HUES6 (cell line): ENCODE measurements at regions not wholly inside any gene's neighbourhood (a gene's known extent, or its start where the extent isn't known, plus 50 kb on each side); places are given as distances from the start of the nearest gene placed in this dataset.

Experiments used
- H3K27ac ChIP-seq: 2 replicates; pipeline ENCODE4 v1.7.0; 2013; ENCODE audit warnings: low read depth, mild to moderate bottlenecking, low read length, inconsistent platforms
- H3K27me3 ChIP-seq: 2 replicates; pipeline ENCODE4 v1.6.1; 2013; ENCODE audit warnings: low read length; ENCODE audit not compliant: control insufficient read depth, insufficient read depth
- H3K36me3 ChIP-seq: 2 replicates; pipeline ENCODE4 v1.6.1; 2013; ENCODE audit warnings: low read length; ENCODE audit not compliant: control insufficient read depth, insufficient read depth
- H3K4me1 ChIP-seq: 2 replicates; pipeline ENCODE4 v1.6.1; 2013; ENCODE audit warnings: low read length; ENCODE audit not compliant: control insufficient read depth, insufficient read depth
- H3K4me3 ChIP-seq: 2 replicates; pipeline ENCODE4 v1.5.1; 2013; ENCODE audit warnings: low read depth, low read length
- H3K9ac ChIP-seq: one replicate; pipeline ENCODE4 v1.6.1; 2013; ENCODE audit warnings: mild to moderate bottlenecking, low read length
- H3K9me3 ChIP-seq: 2 replicates; pipeline ENCODE4 v1.6.1; 2013; ENCODE audit warnings: low read depth, low read length; ENCODE audit not compliant: control insufficient read depth, insufficient read depth

DNA sequence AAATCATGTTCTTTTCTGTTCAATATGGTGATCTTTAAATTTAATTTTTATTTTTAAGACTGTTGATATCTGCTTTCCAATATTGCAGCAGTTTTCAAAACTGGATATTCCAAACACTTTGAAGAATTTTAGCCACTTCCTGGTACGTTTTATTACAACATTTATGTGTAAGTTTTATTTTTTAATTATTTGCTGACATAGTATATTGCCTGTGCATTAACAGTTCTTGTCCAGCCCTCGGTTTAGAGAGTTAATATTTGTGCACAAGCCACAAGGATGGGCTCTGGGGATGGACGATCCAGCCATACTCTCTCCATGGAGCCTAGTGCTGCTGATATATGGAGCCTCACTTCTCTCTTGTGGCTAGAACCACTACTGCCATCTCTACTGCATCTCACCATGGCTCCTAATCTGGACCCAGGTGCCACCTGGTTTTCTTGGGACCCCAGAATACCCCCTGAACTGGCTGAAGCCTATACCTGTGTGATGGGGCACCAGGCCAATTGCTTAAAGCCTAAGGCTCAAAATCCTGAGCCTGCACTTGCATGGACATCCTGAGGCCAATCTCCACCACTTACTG, 262.5 kb downstream of the RASSF9 start:
- Histone ChIP-seq H3K9me3 (no peaks in the 10 kb centered on the region), H3K27me3 (no peaks in the 10 kb centered on the region), H3K9ac (no peak overlapping the region), H3K27ac (no peak overlapping the region), H3K36me3 (no peaks in the 10 kb centered on the region), H3K4me1 (peaks cover 7% of the 10 kb centered on the region; the same call in 1 of the 2 replicates), H3K4me3 (no peak overlapping the region)

DNA sequence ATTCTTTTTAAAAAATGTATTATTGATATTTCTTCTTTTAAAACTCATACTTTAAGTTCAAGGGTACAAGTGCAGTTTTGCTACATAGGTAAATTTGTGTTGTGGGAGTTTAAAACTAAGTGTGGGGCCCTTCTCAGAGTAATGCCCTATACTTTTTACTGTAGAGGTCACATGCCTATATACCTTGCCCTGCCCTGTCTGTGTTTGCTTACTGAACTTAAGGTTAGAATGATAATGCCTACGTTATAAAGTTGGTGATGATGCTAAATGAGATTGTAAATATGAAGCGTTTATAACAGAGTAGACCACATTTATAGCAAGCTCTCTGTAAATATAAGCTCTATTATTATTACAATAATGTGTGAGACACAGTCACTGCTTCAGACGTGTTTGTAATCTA, 261.9 kb downstream of the RASSF9 start:
- no peak overlapping the region for H3K4me3 ChIP-seq
- H3K36me3 ChIP-seq: no peaks in the 10 kb centered on the region
- H3K27me3 ChIP-seq: no peaks in the 10 kb centered on the region
- peaks cover 7% of the 10 kb centered on the region; the same call in 1 of the 2 replicates for H3K4me1 ChIP-seq
- no peak overlapping the region for H3K9ac ChIP-seq
- H3K27ac ChIP-seq: no peak overlapping the region
- H3K9me3 ChIP-seq: no peaks in the 10 kb centered on the region

DNA sequence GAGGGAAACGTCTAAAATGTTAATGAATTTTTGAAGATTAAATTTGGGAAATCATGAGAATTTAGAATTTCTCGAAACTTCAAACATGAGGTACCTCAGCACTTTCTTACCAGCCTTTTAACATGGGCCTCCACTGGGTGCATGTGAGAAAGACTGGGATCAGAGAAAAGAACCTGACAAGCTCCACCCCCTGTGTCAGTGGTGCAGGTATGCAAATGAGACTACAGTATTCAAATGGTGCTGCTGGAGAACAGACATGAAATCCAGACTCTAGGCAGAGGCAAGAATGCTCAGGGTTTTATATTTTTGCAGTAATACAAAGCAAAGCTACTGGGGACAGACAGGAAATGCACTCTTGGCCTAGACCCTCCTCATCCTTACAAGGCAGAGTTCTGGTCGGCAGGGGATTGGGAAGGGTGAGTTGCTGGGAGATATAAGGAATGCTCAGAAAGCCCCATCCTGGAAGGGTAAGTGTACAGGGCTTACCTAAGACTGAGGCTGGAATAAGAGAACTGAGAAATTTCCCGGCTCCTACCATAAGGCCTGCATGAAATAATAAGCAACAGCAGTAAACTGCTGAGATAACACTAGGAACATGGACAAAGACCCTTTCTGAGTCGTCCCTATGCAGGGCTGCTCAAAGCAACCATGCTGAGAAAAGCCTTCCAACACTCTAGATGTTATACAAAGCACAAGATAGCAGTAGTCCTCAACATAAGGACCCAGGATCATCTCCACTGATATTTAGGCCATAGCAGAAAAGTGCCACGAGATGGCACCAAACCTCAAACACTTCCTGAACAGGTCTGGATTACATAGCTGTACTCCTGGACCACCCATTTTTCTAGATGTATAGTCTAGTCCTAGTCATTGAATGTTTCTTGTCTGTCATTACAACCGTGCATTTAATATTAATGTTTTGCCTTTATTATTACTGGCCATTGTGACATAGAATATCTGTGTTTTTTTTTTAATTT, 260.8 kb downstream of the RASSF9 start:
- no peaks in the 10 kb centered on the region for H3K27me3 ChIP-seq
- H3K9ac ChIP-seq: no peak overlapping the region
- H3K27ac ChIP-seq: no peak overlapping the region
- no peak overlapping the region for H3K4me3 ChIP-seq
- H3K9me3 ChIP-seq: no peaks in the 10 kb centered on the region
- H3K4me1 ChIP-seq: peaks cover 7% of the 10 kb centered on the region; the same call in 1 of the 2 replicates
- H3K36me3 ChIP-seq: no peaks in the 10 kb centered on the region

DNA sequence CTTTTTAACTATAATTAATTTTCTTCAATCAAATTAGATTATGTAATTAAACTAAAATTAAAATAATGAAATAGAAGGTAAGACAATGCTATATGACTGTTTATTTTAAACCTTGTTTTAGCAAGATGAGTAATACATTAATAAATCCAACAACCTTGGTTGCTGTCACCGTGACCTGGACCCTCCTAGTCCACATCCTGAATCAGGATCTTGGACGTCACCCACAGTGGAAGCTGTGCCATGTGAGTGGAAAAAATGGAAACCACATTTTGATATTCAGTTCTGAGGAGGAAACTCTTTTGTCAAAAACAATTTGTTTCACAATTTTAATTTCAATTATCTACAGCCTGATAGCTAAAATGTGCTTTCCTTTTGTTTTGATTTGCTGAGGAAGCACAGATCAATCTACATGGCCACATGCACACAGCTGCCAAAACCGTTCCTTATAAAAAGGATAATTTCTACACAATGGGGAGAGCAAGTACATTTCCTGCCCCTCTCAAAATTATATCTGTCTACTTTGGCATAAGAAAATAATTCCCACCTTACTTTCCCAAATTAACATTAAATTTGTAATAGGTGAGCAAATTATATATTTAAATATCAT, 255.5 kb downstream of the RASSF9 start:
- Histone ChIP-seq H3K9me3 (no peaks in the 10 kb centered on the region), H3K36me3 (no peaks in the 10 kb centered on the region), H3K27me3 (no peaks in the 10 kb centered on the region), H3K27ac (no peak overlapping the region), H3K4me1 (no peaks in the 10 kb centered on the region), H3K9ac (no peak overlapping the region), H3K4me3 (no peak overlapping the region)

DNA sequence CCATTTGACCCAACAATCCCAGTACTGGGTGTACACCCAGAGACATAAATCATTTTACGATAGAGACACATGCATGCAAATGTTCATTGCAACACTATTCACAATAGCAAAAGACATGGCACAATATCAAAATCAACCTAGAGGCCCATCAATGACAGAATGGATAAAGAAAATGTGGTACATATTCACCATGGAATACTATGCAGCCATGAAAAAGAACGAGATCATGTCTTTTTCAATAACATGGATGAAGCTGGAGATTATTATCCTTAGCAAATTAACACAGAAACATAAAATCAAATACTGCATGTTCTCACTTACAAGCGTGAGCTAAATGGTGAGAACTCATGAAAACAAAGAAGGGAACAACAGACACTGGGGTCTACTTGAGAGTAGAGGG, 249.1 kb downstream of the RASSF9 start:
- no peak overlapping the region for H3K27ac ChIP-seq
- no peaks in the 10 kb centered on the region for H3K27me3 ChIP-seq
- no peak overlapping the region for H3K4me3 ChIP-seq
- no peaks in the 10 kb centered on the region for H3K36me3 ChIP-seq
- peaks cover 5% of the 10 kb centered on the region; the same call in 1 of the 2 replicates for H3K4me1 ChIP-seq
- H3K9ac ChIP-seq: no peak overlapping the region
- peaks cover 6% of the 10 kb centered on the region; the same call in 1 of the 2 replicates for H3K9me3 ChIP-seq

DNA sequence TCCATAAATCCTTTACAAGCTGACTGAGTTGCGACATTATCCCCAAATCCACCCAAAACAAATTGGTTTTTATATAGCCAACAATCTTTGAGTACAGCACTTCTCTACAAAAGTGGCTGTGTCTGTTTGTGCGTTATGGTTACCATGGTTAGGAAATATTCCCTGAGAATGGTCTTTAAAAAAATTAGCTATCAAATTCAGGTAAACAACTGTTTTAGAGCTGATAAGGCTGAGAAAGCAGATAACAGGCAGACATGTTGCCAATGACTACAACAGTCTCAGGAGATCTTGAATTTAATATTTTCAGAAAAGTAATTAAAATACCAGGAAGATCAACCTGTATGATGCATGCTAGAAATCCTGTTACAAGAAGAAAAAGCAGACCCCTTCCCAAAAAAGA, 248.0 kb downstream of the RASSF9 start:
- H3K36me3 ChIP-seq: no peaks in the 10 kb centered on the region
- H3K9me3 ChIP-seq: peaks cover 9% of the 10 kb centered on the region; the same call in 1 of the 2 replicates
- H3K27me3 ChIP-seq: no peaks in the 10 kb centered on the region
- H3K27ac ChIP-seq: no peak overlapping the region
- peaks cover 5% of the 10 kb centered on the region; the same call in 1 of the 2 replicates for H3K4me1 ChIP-seq
- no peak overlapping the region for H3K9ac ChIP-seq
- no peak overlapping the region for H3K4me3 ChIP-seq

DNA sequence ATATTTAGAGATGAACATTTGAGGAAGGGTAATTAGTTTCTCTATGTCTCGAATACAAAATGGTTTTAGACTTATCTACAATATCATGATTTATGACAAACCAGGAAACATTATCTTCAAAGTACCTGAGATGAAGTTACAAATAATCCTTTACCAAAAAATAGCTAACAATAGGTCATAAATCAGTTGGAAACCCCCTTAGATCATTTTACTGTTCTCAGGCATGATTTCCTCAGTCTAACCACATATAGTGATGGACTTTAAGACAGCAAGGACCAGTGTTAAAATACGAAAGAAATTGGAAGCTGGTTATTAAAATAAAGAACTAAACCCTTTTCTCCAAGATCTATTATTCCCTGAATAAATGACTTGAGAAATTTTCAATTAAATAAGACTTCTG, 235.4 kb downstream of the RASSF9 start:
- H3K36me3 ChIP-seq: no peaks in the 10 kb centered on the region
- H3K27me3 ChIP-seq: no peaks in the 10 kb centered on the region
- no peaks in the 10 kb centered on the region for H3K4me1 ChIP-seq
- no peak overlapping the region for H3K27ac ChIP-seq
- no peak overlapping the region for H3K4me3 ChIP-seq
- peaks cover 18% of the 10 kb centered on the region for H3K9me3 ChIP-seq
- no peak overlapping the region for H3K9ac ChIP-seq

DNA sequence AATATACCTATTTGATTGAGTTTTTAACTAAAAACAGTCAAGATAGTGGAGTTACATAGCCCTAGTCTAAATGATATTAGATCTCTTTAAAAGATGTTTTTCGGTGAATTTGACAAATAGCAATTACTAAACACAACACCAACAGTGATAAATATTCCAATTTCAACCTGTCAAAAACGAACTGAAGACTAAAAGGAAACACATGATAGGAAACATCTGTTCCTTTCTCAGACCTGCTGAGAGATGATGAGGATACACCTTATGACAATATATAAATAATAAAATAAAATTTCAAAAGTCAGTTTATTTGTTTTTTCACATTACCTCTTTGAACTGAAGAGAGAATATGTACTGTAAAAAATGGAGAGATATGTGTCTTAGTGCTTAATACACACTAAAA, 232.7 kb downstream of the RASSF9 start:
- Histone ChIP-seq H3K4me3 (no peak overlapping the region), H3K36me3 (no peaks in the 10 kb centered on the region), H3K27me3 (no peaks in the 10 kb centered on the region), H3K9ac (no peak overlapping the region), H3K9me3 (no peaks in the 10 kb centered on the region), H3K27ac (no peak overlapping the region), H3K4me1 (no peaks in the 10 kb centered on the region)

DNA sequence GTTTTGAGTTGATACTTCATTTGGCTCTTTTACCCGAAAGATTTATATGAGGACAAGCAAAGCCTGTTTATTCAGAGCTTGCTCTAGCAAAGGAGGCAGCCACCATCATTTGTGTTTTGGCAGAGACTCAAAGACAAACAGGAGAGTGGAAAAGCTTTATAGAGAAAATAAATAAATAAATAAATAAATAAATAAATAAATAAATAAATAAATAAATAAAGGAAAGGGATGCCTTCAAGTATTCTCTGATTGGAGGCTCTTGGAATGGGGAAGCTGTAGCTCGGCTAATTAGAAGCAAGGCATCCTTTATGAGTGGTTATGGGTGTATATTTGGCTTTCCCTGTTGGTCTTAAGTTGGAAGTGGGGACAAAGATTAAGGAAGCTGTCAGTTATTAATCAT, 229.8 kb downstream of the RASSF9 start:
- H3K4me1 ChIP-seq: no peaks in the 10 kb centered on the region
- H3K9ac ChIP-seq: no peak overlapping the region
- no peaks in the 10 kb centered on the region for H3K27me3 ChIP-seq
- H3K9me3 ChIP-seq: no peaks in the 10 kb centered on the region
- no peaks in the 10 kb centered on the region for H3K36me3 ChIP-seq
- H3K4me3 ChIP-seq: no peak overlapping the region
- H3K27ac ChIP-seq: no peak overlapping the region

DNA sequence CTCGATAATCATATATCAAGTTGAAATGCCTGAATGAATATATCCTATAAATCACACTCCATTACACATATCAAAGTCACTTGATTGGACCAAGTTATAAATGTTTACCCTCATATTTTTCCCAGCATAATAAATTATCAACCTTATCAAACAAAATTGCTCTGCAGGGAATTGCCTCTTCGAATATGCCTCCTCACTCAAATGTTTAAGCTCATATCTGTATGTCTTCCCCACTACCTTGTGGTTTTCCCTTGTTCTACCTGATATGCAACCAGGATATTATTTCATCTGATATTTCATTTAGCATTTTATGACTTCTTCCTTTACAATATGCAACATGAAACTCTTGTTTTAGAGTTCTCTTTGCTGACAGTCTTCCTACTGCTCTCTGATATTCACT, 226.4 kb downstream of the RASSF9 start:
- Histone ChIP-seq H3K27me3 (no peaks in the 10 kb centered on the region), H3K4me1 (no peaks in the 10 kb centered on the region), H3K4me3 (no peak overlapping the region), H3K36me3 (no peaks in the 10 kb centered on the region), H3K9ac (no peak overlapping the region), H3K9me3 (peaks cover 3% of the 10 kb centered on the region; the same call in 1 of the 2 replicates), H3K27ac (no peak overlapping the region)

DNA sequence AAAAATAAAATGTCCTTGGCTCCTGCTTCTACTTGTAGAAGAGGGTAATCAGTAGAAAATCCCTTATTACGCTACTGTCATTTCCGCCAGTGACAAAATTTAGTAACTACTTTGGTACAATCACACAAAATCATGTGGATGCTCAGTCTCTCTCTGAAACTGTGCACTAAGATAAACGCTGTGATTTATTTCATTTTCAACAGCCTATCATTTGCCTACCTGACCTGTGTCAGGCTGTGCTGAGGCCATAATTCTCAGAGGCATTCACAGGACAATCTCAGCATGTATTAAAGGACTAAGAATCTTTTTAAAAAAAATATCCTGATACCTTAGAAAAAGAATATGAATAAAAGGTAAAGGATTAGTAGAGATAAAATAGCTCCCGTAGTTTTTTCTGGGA, 226.0 kb downstream of the RASSF9 start:
- Histone ChIP-seq H3K27me3 (no peaks in the 10 kb centered on the region), H3K4me1 (no peaks in the 10 kb centered on the region), H3K4me3 (no peak overlapping the region), H3K9ac (no peak overlapping the region), H3K9me3 (peaks cover 3% of the 10 kb centered on the region; the same call in 1 of the 2 replicates), H3K27ac (no peak overlapping the region), H3K36me3 (no peaks in the 10 kb centered on the region)
